T follicular helper cell (primary cell): ENCODE measurements at regions not wholly inside any gene's neighbourhood (a gene's known extent, or its start where the extent isn't known, plus 50 kb on each side); places are given as distances from the start of the nearest gene placed in this dataset.
A peak's percentile ranks its signal among the peaks of the same experiment; 100 is the strongest.

Experiments
- DNase-seq: peaks from one replicate; pipeline ENCODE4 v3.0.0-alpha.2; 2020; ENCODE audit warnings: low read depth

- no peak for DNase-seq
Observed at GRCh38 chr3:6771171-6771570, 89.7 kb upstream of the GRM7 start.

GRCh38 chr3:6779140-6779539 lies 81.8 kb upstream of the GRM7 start:
- DNase-seq, result no peak

- DNase-seq, result no peak
Observed at GRCh38 chr3:6781092-6781491, 79.8 kb upstream of the GRM7 start.

- DNase-seq, result no peak
Observed at GRCh38 chr3:6785726-6786125, 75.2 kb upstream of the GRM7 start.

GRCh38 chr3:6791161-6791560 lies 69.8 kb upstream of the GRM7 start:
- no peak for DNase-seq

- peak; percentile 0 for DNase-seq
Observed at GRCh38 chr3:6799264-6799915, 61.5 kb upstream of the GRM7 start.

- DNase-seq, result no peak
Observed at GRCh38 chr3:6803619-6804018, 57.3 kb upstream of the GRM7 start.

GRCh38 chr3:6805236-6805635 lies 55.7 kb upstream of the GRM7 start:
- no peak for DNase-seq

- DNase-seq, result no peak
Observed at GRCh38 chr3:6806991-6807390, 53.9 kb upstream of the GRM7 start.

GRCh38 chr3:6807967-6808588 lies 52.8 kb upstream of the GRM7 start:
- no peak for DNase-seq

GRCh38 chr3:6809349-6809748 lies 51.6 kb upstream of the GRM7 start:
- DNase-seq, result no peak
